OCI-LY1 (cell line): ENCODE measurements at regions not wholly inside any gene's neighbourhood (a gene's known extent, or its start where the extent isn't known, plus 50 kb on each side); places are given as distances from the start of the nearest gene placed in this dataset.

Experiments used
- H2AFZ ChIP-seq: fragments of 200-600 bp; sonication (generic), shearing (Covaris generic); 2 replicates; pipeline ENCODE4 v1.6.0; 2014; ENCODE audit warnings: antibody characterized with exemption, mild to moderate bottlenecking, low read length
- H3F3A ChIP-seq: fragments of 200-600 bp; sonication (generic), shearing (Covaris generic); 2 replicates; pipeline ENCODE4 v1.6.0; 2014; ENCODE audit warnings: mild to moderate bottlenecking, antibody characterized with exemption, low read length, moderate library complexity; ENCODE audit not compliant: insufficient read depth
- H3K27ac ChIP-seq: fragments of 200-600 bp; sonication (generic); 2 replicates; pipeline ENCODE4 v1.5.1; 2014; ENCODE audit warnings: low read length, mixed run types, mild to moderate bottlenecking, low read depth; ENCODE audit not compliant: poor library complexity, severe bottlenecking
- H3K27me3 ChIP-seq: fragments of 200-600 bp; sonication (generic); 2 replicates; pipeline ENCODE4 v1.6.0; 2014; ENCODE audit warnings: antibody characterized with exemption, mild to moderate bottlenecking, low read length, moderate library complexity; ENCODE audit not compliant: insufficient read depth
- H3K36me3 ChIP-seq: fragments of 200-600 bp; sonication (generic); 2 replicates; pipeline ENCODE4 v1.6.1; 2014; ENCODE audit warnings: mild to moderate bottlenecking, antibody characterized with exemption, low read length, moderate library complexity, mixed read lengths; ENCODE audit not compliant: insufficient read depth
- H3K4me1 ChIP-seq: fragments of 200-600 bp; sonication (generic); 2 replicates; pipeline ENCODE4 v1.5.1; 2014; ENCODE audit warnings: mild to moderate bottlenecking, low read length, moderate library complexity; ENCODE audit not compliant: insufficient read depth, severe bottlenecking
- H3K4me2 ChIP-seq: fragments of 200-600 bp; sonication (generic), shearing (Covaris generic); 2 replicates; pipeline ENCODE4 v1.6.1; 2014; ENCODE audit warnings: low read length
- H3K4me3 ChIP-seq: fragments of 200-600 bp; sonication (generic); 2 replicates; pipeline ENCODE4 v1.5.1; 2014; ENCODE audit warnings: low read length, low read depth, mild to moderate bottlenecking, mixed read lengths; ENCODE audit not compliant: poor library complexity, severe bottlenecking
- H3K79me2 ChIP-seq: fragments of 200-600 bp; shearing (Covaris generic); 2 replicates; pipeline ENCODE4 v1.6.1; 2016; ENCODE audit warnings: mixed run types, low read length, mixed read lengths; ENCODE audit not compliant: insufficient read depth
- H3K9ac ChIP-seq: fragments of 200-600 bp; sonication (generic), shearing (Covaris generic); 2 replicates; pipeline ENCODE4 v1.6.1; 2014; ENCODE audit warnings: mild to moderate bottlenecking, low read length, mixed read lengths
- H3K9me2 ChIP-seq: fragments of 200-600 bp; sonication (generic), shearing (Covaris generic); 2 replicates; pipeline ENCODE4 v1.6.1; 2014; ENCODE audit warnings: low read depth, mild to moderate bottlenecking, low read length, mixed read lengths
- H3K9me3 ChIP-seq: fragments of 200-600 bp; shearing (Covaris generic); 2 replicates; pipeline ENCODE4 v1.6.1; 2014; ENCODE audit warnings: low read length, mixed read lengths
- H4K20me1 ChIP-seq: fragments of 200-600 bp; sonication (generic), shearing (Covaris generic); 2 replicates; pipeline ENCODE4 v1.6.0; 2016; ENCODE audit warnings: mild to moderate bottlenecking, low read length; ENCODE audit not compliant: insufficient read depth
- CTCF ChIP-seq: fragments of 200-600 bp; sonication (generic), shearing (Covaris generic); IDR thresholded peaks from 2 replicates; pipeline ENCODE4 v1.5.1; 2017; ENCODE audit warnings: mild to moderate bottlenecking, antibody characterized with exemption, low read length, moderate library complexity, mixed read lengths
- EZH2 ChIP-seq: fragments of 200-600 bp; sonication (generic), shearing (Covaris generic); IDR thresholded peaks from 2 replicates; pipeline ENCODE4 v1.8.0; 2017; ENCODE audit warnings: borderline replicate concordance, mixed run types, mild to moderate bottlenecking, antibody characterized with exemption, low read length, moderate library complexity, mixed read lengths

GRCh38 chr4:60926624-60927023, 273.5 kb upstream of the ADGRL3 start:
- Histone ChIP-seq H3K79me2 (no peaks in the 10 kb centered on the region), H3K27ac (no peak overlapping the region), H3K9ac (no peak overlapping the region), H3K4me3 (no peak overlapping the region), H2AFZ (no peak overlapping the region), H3F3A (no peaks in the 10 kb centered on the region), H3K4me1 (no peaks in the 10 kb centered on the region), H3K4me2 (no peak overlapping the region), H3K36me3 (no peaks in the 10 kb centered on the region), H3K9me2 (no peaks in the 10 kb centered on the region), H3K27me3 (no peaks in the 10 kb centered on the region), H4K20me1 (no peaks in the 10 kb centered on the region), H3K9me3 (no peaks in the 10 kb centered on the region)
- TF ChIP-seq EZH2 (no peak), CTCF (no peak)

DNA sequence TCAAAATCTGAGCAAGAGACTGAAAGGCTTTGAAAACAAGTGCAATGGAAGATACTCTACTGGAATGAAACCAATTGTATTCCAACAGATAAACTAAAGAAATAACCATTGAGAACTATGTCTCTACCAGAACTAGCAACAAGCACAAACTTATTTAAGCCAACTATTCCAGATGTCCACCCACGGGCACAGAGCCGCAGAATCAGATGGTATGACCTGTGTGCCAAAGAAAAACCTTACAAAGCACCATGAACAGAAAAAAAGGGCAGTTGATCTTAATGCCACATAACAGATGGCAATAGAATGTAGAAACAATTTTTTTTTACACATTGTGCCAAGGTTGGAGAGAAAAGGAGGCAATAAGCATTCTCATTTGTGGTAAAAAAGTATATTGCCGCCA, 269.3 kb upstream of the ADGRL3 start:
- Histone ChIP-seq H3K9ac (no peak overlapping the region), H3K36me3 (no peaks in the 10 kb centered on the region), H3K9me2 (no peaks in the 10 kb centered on the region), H3K27me3 (no peaks in the 10 kb centered on the region), H3K79me2 (no peaks in the 10 kb centered on the region), H3K4me3 (no peak overlapping the region), H3F3A (no peaks in the 10 kb centered on the region), H3K4me2 (no peak overlapping the region), H3K9me3 (no peaks in the 10 kb centered on the region), H3K27ac (no peak overlapping the region), H3K4me1 (no peaks in the 10 kb centered on the region), H2AFZ (no peak overlapping the region), H4K20me1 (no peaks in the 10 kb centered on the region)
- no peak for TF ChIP-seq CTCF
- TF ChIP-seq EZH2: no peak

- Histone ChIP-seq H3K27me3 (no peaks in the 10 kb centered on the region), H2AFZ (no peak overlapping the region), H3K4me1 (no peaks in the 10 kb centered on the region), H3K9me3 (no peaks in the 10 kb centered on the region), H3K4me2 (no peak overlapping the region), H3K9me2 (no peaks in the 10 kb centered on the region), H3K36me3 (no peaks in the 10 kb centered on the region), H4K20me1 (no peaks in the 10 kb centered on the region), H3K4me3 (no peak overlapping the region), H3F3A (no peaks in the 10 kb centered on the region), H3K27ac (no peak overlapping the region), H3K79me2 (no peaks in the 10 kb centered on the region), H3K9ac (no peak overlapping the region)
- no peak for TF ChIP-seq CTCF
- no peak for TF ChIP-seq EZH2
Measured at GRCh38 chr4:60934566-60935295, 265.4 kb upstream of the ADGRL3 start.
